H1 (cell line): ENCODE measurements at regions not wholly inside any gene's neighbourhood (a gene's known extent, or its start where the extent isn't known, plus 50 kb on each side); places are given as distances from the start of the nearest gene placed in this dataset.

Experiments used
- CTCF ChIA-PET: fragments of 300-600 bp; sonication (Branson Sonifier 250); formaldehyde crosslinking; loops from one replicate; lab custom pipeline; 2021; ENCODE audit not compliant: partially characterized antibody; lab: Charles Lee
- POLR2A ChIA-PET: fragments of 300-600 bp; sonication (Branson Sonifier 250); formaldehyde crosslinking; loops from one replicate; lab custom pipeline; 2021; ENCODE audit warnings: inconsistent platforms; ENCODE audit not compliant: partially characterized antibody; lab: Charles Lee
- DNase-seq, 2 experiments: peaks; one replicate each; pipeline versions ENCODE4 v3.0.0 to v3.0.0-alpha.2; 2010 to 2022; ENCODE audit warnings: low spot score in 2 of 2, low read depth in 1 of 2, mixed read lengths in 1 of 2
- FAIRE-seq: peaks from 2 replicates; lab custom pipeline; 2011; peaks lifted over from hg19 to GRCh38; lab: Jason Lieb, UNC
- H2AFZ ChIP-seq: 2 replicates; pipeline ENCODE4 v1.8.1; 2012; ENCODE audit warnings: low read length, inconsistent platforms
- H2AK5ac ChIP-seq: 2 replicates; pipeline ENCODE4 v1.6.1; 2013; ENCODE audit warnings: low read depth, low read length
- H2BK120ac ChIP-seq: replicated peaks from 2 replicates; pipeline ENCODE3; 2013; ENCODE audit warnings: low read depth, low read length, inconsistent platforms
- H2BK12ac ChIP-seq: 2 replicates; pipeline ENCODE4 v1.6.1; 2013; ENCODE audit warnings: low read depth, low read length
- H2BK15ac ChIP-seq: 2 replicates; pipeline ENCODE4 v1.6.1; 2013; ENCODE audit warnings: low read length
- H2BK20ac ChIP-seq: 2 replicates; pipeline ENCODE4 v1.6.1; 2013; ENCODE audit warnings: low read length
- H2BK5ac ChIP-seq: 2 replicates; pipeline ENCODE4 v1.6.1; 2013; ENCODE audit warnings: low read depth, low read length
- H3K14ac ChIP-seq: 2 replicates; pipeline ENCODE4 v1.6.1; 2013; ENCODE audit warnings: inconsistent platforms; ENCODE audit not compliant: insufficient read length
- H3K18ac ChIP-seq: 2 replicates; pipeline ENCODE4 v1.6.1; 2013; ENCODE audit warnings: low read length; ENCODE audit errors: extremely low read depth
- H3K23ac ChIP-seq: 2 replicates; pipeline ENCODE4 v1.6.1; 2013; ENCODE audit warnings: inconsistent platforms; ENCODE audit not compliant: insufficient read length
- H3K23me2 ChIP-seq: 2 replicates; pipeline ENCODE4 v1.6.1; 2013; ENCODE audit warnings: low read depth, low read length
- H3K27ac ChIP-seq: 2 replicates; pipeline ENCODE4 v1.6.1; 2011; ENCODE audit warnings: low read depth, low read length, inconsistent platforms
- H3K27me3 ChIP-seq, 4 experiments: replicated peaks in 1 of 4; 1 replicate in 1 of 4; 2 replicates in 3 of 4; pipeline versions ENCODE4 v1.6.1 to v1.8.1; 2011 to 2013; ENCODE audit warnings: low read length in 3 of 4, mild to moderate bottlenecking in 3 of 4, inconsistent platforms in 2 of 4, mixed read lengths in 2 of 4, moderate library complexity in 1 of 4; ENCODE audit not compliant: control insufficient read depth in 3 of 4, insufficient read depth in 3 of 4; ENCODE audit errors: extremely low read depth in 1 of 4
- H3K36me3 ChIP-seq, 4 experiments: 2 replicates each; pipeline versions ENCODE4 v1.6.1 to v1.8.1; 2011 to 2013; ENCODE audit warnings: mild to moderate bottlenecking in 4 of 4, low read length in 3 of 4, moderate library complexity in 2 of 4, control low read depth in 1 of 4, inconsistent platforms in 1 of 4; ENCODE audit not compliant: insufficient read depth in 4 of 4, control insufficient read depth in 2 of 4
- H3K4ac ChIP-seq: replicated peaks from 2 replicates; pipeline ENCODE3; 2013; ENCODE audit warnings: low read length, low read depth, mixed read lengths, inconsistent platforms; ENCODE audit not compliant: insufficient read length
- H3K4me1 ChIP-seq, 4 experiments: replicated peaks in 1 of 4; 1 replicate in 1 of 4; 2 replicates in 3 of 4; pipeline versions ENCODE4 v1.6.1 to v1.8.1; 2011 to 2013; ENCODE audit warnings: low read length in 3 of 4, inconsistent platforms in 2 of 4, mixed read lengths in 1 of 4; ENCODE audit not compliant: insufficient read depth in 4 of 4, control insufficient read depth in 3 of 4
- H3K4me2 ChIP-seq, 2 experiments: 2 replicates each; pipeline versions ENCODE4 v1.6.1 to v1.8.1; 2011 to 2013; ENCODE audit warnings: low read depth in 2 of 2, low read length in 2 of 2, control low read depth in 1 of 2, inconsistent platforms in 1 of 2, mild to moderate bottlenecking in 1 of 2; ENCODE audit not compliant: insufficient read depth in 1 of 2
- H3K4me3 ChIP-seq, 4 experiments: fragments of 200-600, 300-600 bp in 1 of 4; sonication (generic), shearing (Covaris generic), sonication (Bioruptor Twin) in 1 of 4; 2 replicates each; pipeline versions ENCODE4 v1.5.1 to v1.8.1; 2011 to 2016; ENCODE audit warnings: low read length in 4 of 4, low read depth in 3 of 4, control low read depth in 2 of 4, inconsistent platforms in 2 of 4, mild to moderate bottlenecking in 2 of 4, mixed read lengths in 1 of 4, moderate library complexity in 1 of 4; ENCODE audit not compliant: insufficient read depth in 2 of 4; ENCODE audit errors: extremely low read depth in 1 of 4
- H3K56ac ChIP-seq: replicated peaks from 2 replicates; pipeline ENCODE3; 2013; ENCODE audit warnings: low read depth, mild to moderate bottlenecking, mixed read lengths, low read length, inconsistent platforms; ENCODE audit not compliant: insufficient read length
- H3K79me1 ChIP-seq: 2 replicates; pipeline ENCODE4 v1.6.1; 2013; ENCODE audit warnings: low read depth, low read length, control low read depth
- H3K79me2 ChIP-seq, 2 experiments: 2 replicates each; pipeline versions ENCODE4 v1.6.1 to v1.8.1; 2012 to 2013; ENCODE audit warnings: low read length in 2 of 2, mild to moderate bottlenecking in 2 of 2, inconsistent platforms in 1 of 2; ENCODE audit not compliant: insufficient read depth in 2 of 2, control insufficient read depth in 1 of 2
- H3K9ac ChIP-seq, 4 experiments: replicated peaks in 1 of 4; 1 replicate in 1 of 4; 2 replicates in 3 of 4; pipeline versions ENCODE4 v1.6.1 to v1.8.1; 2011 to 2013; ENCODE audit warnings: low read depth in 3 of 4, low read length in 3 of 4, control low read depth in 2 of 4, mild to moderate bottlenecking in 2 of 4, moderate library complexity in 2 of 4, inconsistent platforms in 1 of 4; ENCODE audit errors: extremely low read depth in 1 of 4
- H3K9me3 ChIP-seq, 2 experiments: 2 replicates each; pipeline versions ENCODE4 v1.6.1 to v1.8.1; 2012 to 2013; ENCODE audit warnings: mild to moderate bottlenecking in 2 of 2, moderate library complexity in 2 of 2, control low read depth in 1 of 2, inconsistent platforms in 1 of 2, low read depth in 1 of 2, low read length in 1 of 2, mixed read lengths in 1 of 2; ENCODE audit not compliant: insufficient read depth in 2 of 2
- H4K20me1 ChIP-seq, 2 experiments: replicated peaks in 1 of 2; 2 replicates each; pipeline versions ENCODE3 to v1.8.1; 2011 to 2013; ENCODE audit warnings: inconsistent platforms in 2 of 2, low read length in 2 of 2, mild to moderate bottlenecking in 1 of 2; ENCODE audit not compliant: insufficient read depth in 2 of 2, control insufficient read depth in 1 of 2
- H4K5ac ChIP-seq: 2 replicates; pipeline ENCODE4 v1.6.1; 2013; ENCODE audit warnings: low read length, low read depth, mixed read lengths, inconsistent platforms; ENCODE audit not compliant: insufficient read length
- H4K8ac ChIP-seq: 2 replicates; pipeline ENCODE4 v1.8.0; 2013; ENCODE audit warnings: mild to moderate bottlenecking, moderate library complexity, low read length, inconsistent platforms; ENCODE audit not compliant: insufficient read depth; ENCODE audit errors: extremely low read depth
- H4K91ac ChIP-seq: replicated peaks from 2 replicates; pipeline ENCODE3; 2013; ENCODE audit warnings: low read length, mixed read lengths, inconsistent platforms; ENCODE audit not compliant: insufficient read length
- ASH2L ChIP-seq: fragments of 200-600, 300-600 bp; sonication (generic); IDR thresholded peaks from one replicate; pipeline ENCODE4 v1.7.1; 2017; ENCODE audit warnings: low read length
- CEBPB ChIP-seq: IDR thresholded peaks from 2 replicates; pipeline ENCODE4 v1.6.1; 2012; ENCODE audit warnings: low read depth, low read length
- EGR1 ChIP-seq: IDR thresholded peaks from 2 replicates; pipeline ENCODE4 v1.6.1; 2011; ENCODE audit warnings: low read depth, low read length, borderline replicate concordance
- FOSL1 ChIP-seq: IDR thresholded peaks from 2 replicates; pipeline ENCODE4 v1.6.1; 2011; ENCODE audit warnings: mild to moderate bottlenecking, low read depth, low read length, moderate library complexity; ENCODE audit not compliant: insufficient read depth
- NANOG ChIP-seq: IDR thresholded peaks from 2 replicates; pipeline ENCODE4 v1.6.1; 2011; ENCODE audit warnings: low read length, low read depth, mild to moderate bottlenecking, inconsistent platforms; ENCODE audit not compliant: insufficient read depth, poor library complexity, severe bottlenecking
- POLR2A ChIP-seq, 2 experiments: IDR thresholded peaks; 1 replicate in 1 of 2; 2 replicates in 1 of 2; pipeline ENCODE4 v1.6.1; 2011; ENCODE audit warnings: low read depth in 2 of 2, low read length in 2 of 2, mild to moderate bottlenecking in 2 of 2; ENCODE audit errors: control extremely low read depth in 1 of 2
- RFX5 ChIP-seq: IDR thresholded peaks from 2 replicates; pipeline ENCODE4 v1.6.1; 2011; ENCODE audit warnings: low read depth, low read length, improper control_type of control experiment, borderline replicate concordance
- TEAD4 ChIP-seq: IDR thresholded peaks from 2 replicates; pipeline ENCODE4 v1.6.1; 2012; ENCODE audit warnings: low read depth, low read length, inconsistent platforms, mixed read lengths
- WGBS, 2 experiments: shearing (Covaris generic) in 1 of 2; methylation state at CpG; one replicate each; pipeline versions ENCODE4 v1.1.6 to v1.1.7; 2013 to 2015; ENCODE audit warnings: low lambda C conversion rate in 2 of 2, mixed read lengths in 2 of 2, inconsistent platforms in 1 of 2, low coverage in 1 of 2, missing lambda C conversion rate in 1 of 2; ENCODE audit not compliant: insufficient replicate concordance in 2 of 2, insufficient coverage in 1 of 2, insufficient read length in 1 of 2; ENCODE audit errors: extremely low coverage in 1 of 2, missing lambda C conversion rate in 1 of 2; 5-methylcytosine and 5-hydroxymethylcytosine counted together

DNA sequence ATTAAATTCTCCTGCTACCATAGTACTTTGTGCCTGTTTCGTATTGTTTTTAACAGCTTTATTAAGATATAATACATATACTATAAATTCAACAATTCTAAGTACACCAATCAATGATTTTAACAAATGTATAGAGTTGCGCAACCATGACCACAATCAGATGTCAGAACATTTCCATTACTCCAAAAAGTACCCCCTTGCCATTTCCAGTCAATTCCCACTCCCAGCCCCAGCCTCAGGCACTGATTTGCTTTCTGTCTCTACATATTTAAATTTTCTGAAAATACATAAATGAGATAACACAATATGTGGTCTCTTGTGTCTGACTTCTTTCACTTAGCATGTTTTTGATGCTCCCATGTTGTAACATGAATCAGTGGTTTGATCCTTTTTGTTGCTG lies 193.9 kb downstream of the FIGN start:
- no peak overlapping the region for H3K27ac ChIP-seq
- FAIRE-seq: no peak
- ChIA-PET CTCF (no interaction called here), POLR2A (no interaction called here)
- H2AFZ ChIP-seq: no peak overlapping the region
- DNase-seq: no peak
- H4K20me1 ChIP-seq: no peaks in the 10 kb centered on the region
- H3K14ac ChIP-seq: no peak overlapping the region
- H4K8ac ChIP-seq: no peak overlapping the region
- no peak for TF ChIP-seq POLR2A (IDR thresholded peaks at IDR 0.05; ENCODE audit: control extremely low read depth in 1 of 2, low read depth in 2 of 2, low read length in 2 of 2)
- TF ChIP-seq ASH2L: no peak
- no peak for TF ChIP-seq FOSL1
- TF ChIP-seq CEBPB: peak; percentile 90
- no peak for TF ChIP-seq RFX5
- no peak for TF ChIP-seq EGR1
- TF ChIP-seq NANOG: no peak
- no peak for TF ChIP-seq TEAD4
- H3K79me1 ChIP-seq: no peaks in the 10 kb centered on the region
- H2BK120ac ChIP-seq: no peak overlapping the region
- no peaks in the 10 kb centered on the region for H3K36me3 ChIP-seq
- no peak overlapping the region for H4K91ac ChIP-seq
- H3K23me2 ChIP-seq: no peaks in the 10 kb centered on the region
- H2BK20ac ChIP-seq: no peak overlapping the region
- no peak overlapping the region for H3K18ac ChIP-seq
- no peak overlapping the region for H3K9ac ChIP-seq
- no peaks in the 10 kb centered on the region for H3K4me1 ChIP-seq
- 95% methylated on average over 2 of the region's 2 CpGs; no CpG with 5 or more reads in 1 of the 2 experiments for whole genome bisulfite sequencing, 2 experiments
- no peak overlapping the region for H2BK5ac ChIP-seq
- H3K27me3 ChIP-seq: no peaks in the 10 kb centered on the region
- H3K4ac ChIP-seq: no peak overlapping the region
- no peak overlapping the region for H3K23ac ChIP-seq
- no peak overlapping the region for H2BK15ac ChIP-seq
- no peak overlapping the region for H2BK12ac ChIP-seq
- no peak overlapping the region for H3K4me3 ChIP-seq
- no peak overlapping the region for H2AK5ac ChIP-seq
- H4K5ac ChIP-seq: no peak overlapping the region
- no peaks in the 10 kb centered on the region for H3K79me2 ChIP-seq
- no peaks in the 10 kb centered on the region for H3K9me3 ChIP-seq
- no peak overlapping the region for H3K56ac ChIP-seq
- no peak overlapping the region for H3K4me2 ChIP-seq
